MCF 10A (cell line): ENCODE measurements at regions not wholly inside any gene's neighbourhood (a gene's known extent, or its start where the extent isn't known, plus 50 kb on each side); places are given as distances from the start of the nearest gene placed in this dataset.
"Not testable (repeated sequence)": the region's sequence is repeated elsewhere in the genome, so short reads cannot be mapped to it uniquely, and the experiment has no call there.

ENCODE experiments used
- BruUV-seq: library from RNA; stranded (reverse); fragments of 400-500 nt; replicated peaks from 2 replicates; lab custom pipeline; 2021; lab: Mats Ljungman, UMichigan
- CTCF ChIA-PET: fragments of 300-600 bp; sonication (Branson Sonifier 250); formaldehyde crosslinking; extraction: SDS; loops from one replicate; lab custom pipeline; 2021; ENCODE audit warnings: antibody characterized with exemption, inconsistent platforms; lab: Yijun Ruan, JAX
- POLR2A ChIA-PET: fragments of 300-600, 350-650 bp; sonication (Branson Sonifier 250); formaldehyde crosslinking; extraction: SDS; loops from one replicate; lab custom pipeline; 2020; ENCODE audit warnings: antibody characterized with exemption, inconsistent platforms; lab: Yijun Ruan, JAX
- DNase-seq: peaks from one replicate; pipeline ENCODE4 v3.0.0-alpha.2; 2018; ENCODE audit not compliant: unreplicated experiment
- H3K27ac Mint-ChIP-seq: one replicate; pipeline ENCODE4 v1.8.0; 2022; ENCODE audit warnings: mild to moderate bottlenecking, low read depth, mixed read lengths; ENCODE audit not compliant: unreplicated experiment
- H3K27me3 Mint-ChIP-seq: one replicate; pipeline ENCODE4 v1.8.0; 2022; ENCODE audit warnings: mixed read lengths; ENCODE audit not compliant: insufficient read depth, unreplicated experiment
- H3K36me3 Mint-ChIP-seq: one replicate; pipeline ENCODE4 v1.8.0; 2022; ENCODE audit warnings: mild to moderate bottlenecking, moderate library complexity, mixed read lengths; ENCODE audit not compliant: insufficient read depth, unreplicated experiment
- H3K4me1 Mint-ChIP-seq: one replicate; pipeline ENCODE4 v1.8.0; 2022; ENCODE audit warnings: mixed read lengths; ENCODE audit not compliant: insufficient read depth, unreplicated experiment
- H3K4me3 Mint-ChIP-seq: one replicate; pipeline ENCODE4 v1.8.0; 2022; ENCODE audit warnings: mild to moderate bottlenecking, moderate library complexity, mixed read lengths; ENCODE audit not compliant: unreplicated experiment
- H3K9me3 Mint-ChIP-seq: one replicate; pipeline ENCODE4 v1.8.0; 2022; ENCODE audit warnings: mixed read lengths; ENCODE audit not compliant: unreplicated experiment
- CTCF ChIP-seq: fragments of 200-600 bp; IDR thresholded peaks from one replicate; pipeline ENCODE4 v1.8.0; 2022; ENCODE audit warnings: antibody characterized with exemption, mild to moderate bottlenecking; ENCODE audit not compliant: unreplicated experiment
- intact Hi-C: fragments of 100-400 bp; cut with micrococcal nuclease; formaldehyde crosslinking; loops from 2 replicates; pipeline ENCODE4 v1.14.1; 2022

GRCh38 chr3:4069796-4070195 is 233.4 kb upstream of the SETMAR start:
- intact Hi-C loops: no loop called here
- TF ChIP-seq CTCF: no peak
- POLR2A ChIA-PET: no interaction called here
- H3K27me3 Mint-ChIP-seq: no peaks in the 10 kb centered on the region
- no peak overlapping the region for H3K4me3 Mint-ChIP-seq
- no TSS peak for BruUV-seq
- DNase-seq: no peak
- CTCF ChIA-PET: interaction anchor here (0.6 to 1.5 kb wide), 2 partner anchors 18 to 20 kb away, joined by 4 read pairs; no protein-coding TSS in a partner anchor
- H3K9me3 Mint-ChIP-seq: peaks cover 8% of the 10 kb centered on the region
- no peaks in the 10 kb centered on the region for H3K4me1 Mint-ChIP-seq
- H3K27ac Mint-ChIP-seq: no peak overlapping the region
- H3K36me3 Mint-ChIP-seq: no peaks in the 10 kb centered on the region

- ChIA-PET CTCF (interaction anchor here (0.7 to 0.9 kb wide), 2 partner anchors 73 to 350 kb away, joined by 3 to 5 read pairs; no protein-coding TSS in a partner anchor), POLR2A (no interaction called here)
- intact Hi-C loops: no loop called here
- Mint-ChIP-seq H3K36me3 (no peaks in the 10 kb centered on the region), H3K27me3 (no peaks in the 10 kb centered on the region), H3K4me1 (no peaks in the 10 kb centered on the region), H3K27ac (no peak overlapping the region), H3K9me3 (peaks cover 14% of the 10 kb centered on the region), H3K4me3 (no peak overlapping the region)
- no peak for DNase-seq
- TF ChIP-seq CTCF: no peak
- BruUV-seq: no TSS peak
These were observed 231.5 kb upstream of the SETMAR start for GRCh38 chr3:4071481-4072184.

GRCh38 chr3:4077278-4077677 is 225.9 kb upstream of the SETMAR start:
- H3K4me3 Mint-ChIP-seq, H3K36me3 Mint-ChIP-seq, POLR2A ChIA-PET, H3K27me3 Mint-ChIP-seq, H3K4me1 Mint-ChIP-seq, intact Hi-C loops, BruUV-seq, DNase-seq, CTCF ChIA-PET, H3K27ac Mint-ChIP-seq: not testable (repeated sequence)
- H3K9me3 Mint-ChIP-seq: peaks cover 13% of the 10 kb centered on the region

DNA sequence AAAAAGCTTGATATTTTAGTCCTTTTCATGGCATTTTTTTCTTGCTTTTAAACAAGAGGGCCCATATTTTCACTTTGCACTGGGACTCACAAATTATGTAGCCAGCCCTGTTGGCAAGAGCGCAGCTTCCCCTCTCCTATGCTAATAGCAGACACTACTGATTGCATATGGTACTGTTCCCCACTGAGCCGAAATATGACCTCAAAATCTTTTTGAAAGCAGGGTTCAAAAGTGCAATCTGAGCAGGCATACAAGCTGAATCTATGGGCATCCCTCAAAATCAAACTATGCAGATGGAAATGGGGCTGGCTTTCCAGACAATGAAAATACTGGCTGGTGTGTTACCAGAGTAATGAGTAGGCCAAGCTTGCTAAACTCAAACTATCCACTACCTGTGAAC is 225.2 kb upstream of the SETMAR start:
- Mint-ChIP-seq H3K27me3 (no peaks in the 10 kb centered on the region), H3K36me3 (no peaks in the 10 kb centered on the region), H3K4me3 (no peak overlapping the region), H3K4me1 (no peaks in the 10 kb centered on the region), H3K27ac (no peak overlapping the region), H3K9me3 (peaks cover 7% of the 10 kb centered on the region)
- no peak for DNase-seq
- CTCF ChIA-PET: interaction anchor here (0.6 kb wide), 1 partner anchor 18 kb away, joined by 3 read pairs; no protein-coding TSS in a partner anchor
- TF ChIP-seq CTCF: no peak
- BruUV-seq: no TSS peak
- intact Hi-C loops: no loop called here
- POLR2A ChIA-PET: no interaction called here
